ENCODE measurements at regions not wholly inside any gene's neighbourhood (a gene's known extent, or its start where the extent isn't known, plus 50 kb on each side); places are given as distances from the start of the nearest gene placed in this dataset.

DNA sequence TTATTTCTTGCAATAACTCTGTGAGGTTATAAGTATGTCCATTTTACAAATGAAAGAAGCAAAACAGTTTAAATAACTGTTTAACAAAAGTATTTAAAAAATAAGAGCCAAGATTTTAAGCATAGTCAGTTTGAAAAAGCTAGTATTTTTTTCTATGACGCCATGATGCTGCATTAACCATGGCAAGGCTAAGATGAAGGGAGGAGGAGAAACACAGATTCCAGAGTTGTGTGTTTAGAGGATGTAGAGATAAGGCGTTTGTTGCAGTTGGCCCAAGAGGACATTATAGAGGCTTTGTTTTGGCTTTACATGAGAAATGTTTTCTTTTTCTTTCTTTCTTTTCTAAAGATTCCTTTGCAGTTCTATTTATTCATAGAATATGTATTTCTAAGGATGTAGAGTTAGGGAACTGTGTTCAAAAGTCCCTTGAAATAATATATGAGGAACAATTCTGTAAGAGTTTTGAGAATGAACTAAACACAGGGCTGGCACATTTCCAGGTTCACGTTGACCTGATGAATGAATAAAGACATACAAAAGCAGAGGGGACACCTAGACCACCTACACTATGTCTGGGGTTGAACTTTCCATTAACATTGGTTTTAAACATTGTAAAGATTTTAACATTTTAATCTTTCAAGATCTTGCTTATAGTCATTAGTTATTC is 244.2 kb downstream of the KCNS3 start:
- TF ChIP-seq, protein P1, sequence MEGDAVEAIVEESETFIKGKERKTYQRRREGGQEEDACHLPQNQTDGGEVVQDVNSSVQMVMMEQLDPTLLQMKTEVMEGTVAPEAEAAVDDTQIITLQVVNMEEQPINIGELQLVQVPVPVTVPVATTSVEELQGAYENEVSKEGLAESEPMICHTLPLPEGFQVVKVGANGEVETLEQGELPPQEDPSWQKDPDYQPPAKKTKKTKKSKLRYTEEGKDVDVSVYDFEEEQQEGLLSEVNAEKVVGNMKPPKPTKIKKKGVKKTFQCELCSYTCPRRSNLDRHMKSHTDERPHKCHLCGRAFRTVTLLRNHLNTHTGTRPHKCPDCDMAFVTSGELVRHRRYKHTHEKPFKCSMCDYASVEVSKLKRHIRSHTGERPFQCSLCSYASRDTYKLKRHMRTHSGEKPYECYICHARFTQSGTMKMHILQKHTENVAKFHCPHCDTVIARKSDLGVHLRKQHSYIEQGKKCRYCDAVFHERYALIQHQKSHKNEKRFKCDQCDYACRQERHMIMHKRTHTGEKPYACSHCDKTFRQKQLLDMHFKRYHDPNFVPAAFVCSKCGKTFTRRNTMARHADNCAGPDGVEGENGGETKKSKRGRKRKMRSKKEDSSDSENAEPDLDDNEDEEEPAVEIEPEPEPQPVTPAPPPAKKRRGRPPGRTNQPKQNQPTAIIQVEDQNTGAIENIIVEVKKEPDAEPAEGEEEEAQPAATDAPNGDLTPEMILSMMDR (IDR thresholded peaks at IDR 0.05) = no peak
- no peak for TF ChIP-seq POLR2A (IDR thresholded peaks at IDR 0.05)
